HepG2 (cell line): ENCODE measurements at regions not wholly inside any gene's neighbourhood (a gene's known extent, or its start where the extent isn't known, plus 50 kb on each side); places are given as distances from the start of the nearest gene placed in this dataset.
"Not testable (repeated sequence)": the region's sequence is repeated elsewhere in the genome, so short reads cannot be mapped to it uniquely, and the experiment has no call there.

ENCODE experiments used
- ATAC-seq: fragments of 200-7000 bp; cut with Tn5 transposase; 3 replicates; pipeline ENCODE4 v1.9.1; 2020; ENCODE audit warnings: mild to moderate bottlenecking, moderate library complexity
- BruUV-seq: library from RNA; stranded (reverse); fragments of 400-500 nt; replicated peaks from 2 replicates; lab custom pipeline; 2021; lab: Mats Ljungman, UMichigan
- CTCF ChIA-PET: fragments of 300-600 bp; formaldehyde crosslinking; extraction: SDS; loops from one replicate; lab custom pipeline; 2021; ENCODE audit warnings: low total read pairs, inconsistent platforms, low intra/inter-chr PET ratio; lab: Yijun Ruan, JAX
- POLR2A ChIA-PET: fragments of 350-600 bp; sonication (Branson Sonifier 250); formaldehyde crosslinking; loops from one replicate; lab custom pipeline; 2020; ENCODE audit warnings: antibody characterized with exemption, inconsistent platforms; lab: Yijun Ruan, JAX
- DNase-seq: peaks from one replicate; pipeline ENCODE4 v3.0.0-alpha.2; 2015; ENCODE audit warnings: low spot score
- FAIRE-seq: peaks from 3 replicates; lab custom pipeline; 2011; peaks lifted over from hg19 to GRCh38; lab: Jason Lieb, UNC
- H2AFZ ChIP-seq: one replicate; pipeline ENCODE4 v1.6.1; 2011; ENCODE audit warnings: low read length, inconsistent platforms
- H3K27ac ChIP-seq: fragments of 300-600 bp; 3 replicates; pipeline ENCODE4 v1.8.0; 2011; ENCODE audit warnings: mixed run types, mild to moderate bottlenecking, mixed read lengths, low read length, inconsistent platforms; ENCODE audit not compliant: insufficient read depth; ENCODE audit errors: extremely low read length
- H3K27me3 ChIP-seq, 2 experiments: fragments of 200-600 bp in 1 of 2; 2 replicates in 1 of 2; 3 replicates in 1 of 2; pipeline versions ENCODE4 v1.6.0 to v1.8.0; 2011; ENCODE audit warnings: low read length in 2 of 2, mild to moderate bottlenecking in 2 of 2, moderate library complexity in 2 of 2, inconsistent platforms in 1 of 2; ENCODE audit not compliant: insufficient read depth in 2 of 2, control insufficient read depth in 1 of 2
- H3K36me3 ChIP-seq, 2 experiments: fragments of 200-600 bp in 1 of 2; replicated peaks in 1 of 2; 2 replicates in 1 of 2; 3 replicates in 1 of 2; pipeline versions ENCODE4 v1.5.1 to v1.8.0; 2011; ENCODE audit warnings: low read length in 2 of 2, inconsistent platforms in 1 of 2; ENCODE audit not compliant: insufficient read depth in 2 of 2, control insufficient read depth in 1 of 2
- H3K4me1 ChIP-seq: 2 replicates; pipeline ENCODE4 v1.5.1; 2012; ENCODE audit warnings: low read length, inconsistent platforms; ENCODE audit not compliant: insufficient read depth
- H3K4me2 ChIP-seq: 2 replicates; pipeline ENCODE4 v1.6.0; 2011; ENCODE audit warnings: low read depth, low read length, inconsistent platforms
- H3K4me3 ChIP-seq, 3 experiments: fragments of 200-600 bp in 1 of 3; sonication (generic), shearing (Covaris generic) in 1 of 3; replicated peaks in 1 of 3; 2 replicates each; pipeline ENCODE4 v1.5.1; 2011 to 2016; ENCODE audit warnings: low read length in 3 of 3, inconsistent platforms in 2 of 3, low read depth in 2 of 3, mild to moderate bottlenecking in 2 of 3, control low read depth in 1 of 3, mixed read lengths in 1 of 3; ENCODE audit not compliant: insufficient read depth in 1 of 3
- H3K79me2 ChIP-seq: one replicate; pipeline ENCODE4 v1.6.1; 2011; ENCODE audit warnings: low read length, inconsistent platforms; ENCODE audit not compliant: insufficient read depth
- H3K9ac ChIP-seq: 2 replicates; pipeline ENCODE4 v1.6.0; 2011; ENCODE audit warnings: mild to moderate bottlenecking, low read depth, low read length, inconsistent platforms; ENCODE audit not compliant: insufficient read depth
- H3K9me3 ChIP-seq: 2 replicates; pipeline ENCODE4 v1.5.1; 2012; ENCODE audit warnings: mild to moderate bottlenecking, low read length
- H4K20me1 ChIP-seq: 2 replicates; pipeline ENCODE4 v1.6.0; 2011; ENCODE audit warnings: inconsistent platforms, mild to moderate bottlenecking, low read length, moderate library complexity; ENCODE audit not compliant: insufficient read depth
- FOXA1 ChIP-seq, 2 experiments: fragments of 450-650 bp in 1 of 2; sonication (generic) in 1 of 2; formaldehyde crosslinking in 1 of 2; IDR thresholded peaks; 2 replicates each; pipeline versions ENCODE4 v1.4.0 to v1.6.1; 2016 to 2020; ENCODE audit warnings: missing genetic modification reagents in 1 of 2
- PAX8 ChIP-seq: sonication (generic); formaldehyde crosslinking; IDR thresholded peaks from 2 replicates; pipeline ENCODE4 v1.8.0; 2022; ENCODE audit warnings: mild to moderate bottlenecking, missing genetic modification reagents, borderline replicate concordance
- ZNF281 ChIP-seq: sonication (generic); formaldehyde crosslinking; IDR thresholded peaks from 2 replicates; pipeline ENCODE4 v1.4.0; 2020; ENCODE audit warnings: missing genetic modification reagents, borderline replicate concordance
- WGBS: methylation state at CpG from one replicate; pipeline ENCODE4 v1.1.6; 2017; ENCODE audit warnings: low lambda C conversion rate; 5-methylcytosine and 5-hydroxymethylcytosine counted together
- in situ Hi-C: cut with HindIII; loops from 2 replicates; pipeline ENCODE4 v1.10.0; 2017; ENCODE audit warnings: low pct_unique_long_range_greater_than_20kb; ENCODE audit not compliant: extremely low pct_ligation_motif_present
- intact Hi-C: fragments of 100-400 bp; cut with micrococcal nuclease; formaldehyde crosslinking; loops from one replicate; pipeline ENCODE4 v1.10.0; 2022; ENCODE audit not compliant: unreplicated experiment

- TF ChIP-seq PAX8 (CRISPR knock-in tag): no peak
- Histone ChIP-seq H3K79me2 (no peaks in the 10 kb centered on the region), H3K9ac (no peak overlapping the region), H3K9me3 (no peaks in the 10 kb centered on the region), H3K27ac (no peak overlapping the region), H3K36me3 (no peaks in the 10 kb centered on the region), H3K27me3 (peaks cover 2 to 25% of the 10 kb centered on the region in 2 experiments; a peak in 2 of 5 replicates), H3K4me3 (no peak overlapping the region), H2AFZ (no peak overlapping the region), H4K20me1 (no peaks in the 10 kb centered on the region), H3K4me2 (no peak overlapping the region), H3K4me1 (no peaks in the 10 kb centered on the region)
- WGBS: 26% methylated on average over 7 of the region's 9 CpGs
- CTCF ChIA-PET: no interaction called here
- POLR2A ChIA-PET: no interaction called here
- intact Hi-C loops: no loop called here
- FAIRE-seq: no peak
- BruUV-seq: no TSS peak
- in situ Hi-C loops: no loop called here
- DNase-seq: no peak
- ATAC-seq: peak; percentile 62
Measured at GRCh38 chr2:142615876-142616275, 261.6 kb upstream of the KYNU start.

GRCh38 chr2:142613193-142613592 lies 264.3 kb upstream of the KYNU start:
- H3K27ac ChIP-seq; intact Hi-C loops; H3K36me3 ChIP-seq; H4K20me1 ChIP-seq; ATAC-seq; H3K79me2 ChIP-seq; H3K9ac ChIP-seq; in situ Hi-C loops; POLR2A ChIA-PET; BruUV-seq; H3K9me3 ChIP-seq; H2AFZ ChIP-seq; CTCF ChIA-PET; H3K4me1 ChIP-seq; DNase-seq; FAIRE-seq; TF ChIP-seq FOXA1 (IDR thresholded peaks at IDR 0.05): not testable (repeated sequence)
- 8% methylated on average over 12 of the region's 17 CpGs for WGBS
- Histone ChIP-seq H3K4me3 (peak overlapping the region in 2 of 3 experiments; percentile 31 to 34; a peak in 3 of 6 replicates), H3K4me2 (peak overlapping the region; percentile 32), H3K27me3 (peaks cover 2 to 25% of the 10 kb centered on the region in 2 experiments; a peak in 2 of 5 replicates)
- TF ChIP-seq FOXA1 (CRISPR knock-in tag; IDR thresholded peaks at IDR 0.05): peak; percentile 21; the same call in 1 of the 2 replicates
- TF ChIP-seq ZNF281: peak; percentile 63; the same call in 1 of the 2 replicates
